GM19397 (cell line): ENCODE measurements at regions not wholly inside any gene's neighbourhood (a gene's known extent, or its start where the extent isn't known, plus 50 kb on each side); places are given as distances from the start of the nearest gene placed in this dataset.
"Not testable (repeated sequence)": the region's sequence is repeated elsewhere in the genome, so short reads cannot be mapped to it uniquely, and the experiment has no call there.

Experiments
- ATAC-seq: cut with Tn5 transposase; IDR thresholded peaks from one replicate; pipeline ENCODE4 v1.9.1; 2021; ENCODE audit warnings: mild to moderate bottlenecking, moderate library complexity; ENCODE audit not compliant: unreplicated experiment

DNA sequence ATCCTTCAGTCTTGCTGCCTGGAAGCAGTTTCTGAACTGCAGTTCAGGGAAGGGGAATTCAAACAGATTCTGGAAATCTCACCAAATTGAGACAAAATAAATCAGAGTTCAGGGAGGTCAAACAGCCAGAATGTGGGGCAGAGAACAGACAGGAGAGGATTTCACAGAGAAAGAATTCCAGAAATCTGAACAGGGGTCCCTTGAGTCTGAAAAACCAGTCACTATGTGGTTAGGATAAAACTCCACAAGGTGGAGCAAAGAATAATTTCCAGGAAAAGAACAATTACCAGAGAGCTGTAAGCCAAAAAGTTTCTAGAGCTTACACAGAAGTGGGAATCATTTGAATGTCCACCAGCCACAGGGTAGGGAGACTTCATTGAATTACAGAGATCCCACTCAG lies 84.7 kb downstream of the URB2 start:
- no peak for ATAC-seq

DNA sequence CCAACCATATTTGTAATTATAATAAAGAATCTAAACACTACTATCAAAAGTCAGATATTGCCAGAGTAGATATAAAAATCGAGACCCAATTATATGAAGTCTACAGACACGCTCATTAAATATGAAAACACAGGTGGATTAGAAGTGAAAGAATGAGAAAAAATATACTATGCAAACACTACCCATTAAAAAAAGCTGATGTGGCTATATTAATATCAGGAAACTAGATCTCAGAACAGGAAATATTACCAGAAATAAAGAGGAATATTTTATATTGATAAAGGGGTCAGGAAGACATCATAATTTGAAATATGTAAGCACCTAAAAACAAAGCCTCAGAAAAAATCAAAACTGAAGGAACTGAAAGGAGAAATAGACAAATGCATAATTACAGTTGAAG lies 88.3 kb downstream of the URB2 start:
- no peak for ATAC-seq

DNA sequence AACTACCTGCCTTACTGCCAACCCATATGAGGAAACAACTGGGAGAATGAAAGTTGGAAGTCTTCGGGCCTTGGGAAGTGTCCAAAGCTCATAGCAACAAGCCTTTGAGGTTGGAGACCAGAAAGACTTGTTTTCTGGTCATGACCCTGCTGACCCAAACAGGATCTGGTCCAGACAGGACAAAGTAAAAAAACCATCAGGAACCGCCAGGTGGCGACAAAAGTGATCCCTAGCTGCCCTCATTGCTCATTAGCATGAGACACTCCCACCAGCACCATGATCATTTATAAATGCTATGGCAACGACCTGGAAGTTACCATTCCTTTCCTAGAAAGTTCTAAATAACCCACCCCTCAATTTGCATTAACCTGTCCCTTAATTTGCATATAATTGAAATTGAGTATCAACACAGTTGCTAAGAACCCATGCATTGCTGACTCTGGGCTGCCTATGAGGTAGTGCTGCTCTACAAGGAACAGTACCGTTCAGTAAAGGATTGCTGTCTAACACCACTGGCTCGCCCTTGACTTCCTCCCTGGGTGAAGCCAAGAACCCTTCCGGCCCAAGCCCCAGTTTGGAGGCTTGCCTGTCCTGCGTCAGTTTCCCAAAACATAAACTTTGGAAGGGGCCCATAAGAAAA lies 89.0 kb downstream of the URB2 start:
- no peak for ATAC-seq

DNA sequence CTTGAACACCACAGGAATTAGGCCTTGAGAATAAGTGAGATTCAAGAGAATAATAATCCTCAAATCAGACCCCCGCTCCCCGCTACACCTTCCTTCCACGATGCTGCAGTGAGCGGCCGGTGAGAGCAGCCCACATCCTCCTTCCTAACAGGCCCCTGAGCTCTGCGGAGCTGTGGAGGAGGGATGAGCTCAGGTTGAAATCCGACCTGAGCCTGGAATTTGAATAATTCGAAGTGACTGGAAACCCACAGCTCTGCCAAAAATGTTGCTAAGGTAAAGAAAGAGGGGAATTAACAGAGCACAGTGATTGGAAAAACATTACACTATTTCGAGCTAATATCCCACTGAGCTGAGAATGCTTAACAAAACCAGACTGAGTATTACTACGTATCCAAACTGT lies 90.0 kb downstream of the URB2 start:
- no peak for ATAC-seq

DNA sequence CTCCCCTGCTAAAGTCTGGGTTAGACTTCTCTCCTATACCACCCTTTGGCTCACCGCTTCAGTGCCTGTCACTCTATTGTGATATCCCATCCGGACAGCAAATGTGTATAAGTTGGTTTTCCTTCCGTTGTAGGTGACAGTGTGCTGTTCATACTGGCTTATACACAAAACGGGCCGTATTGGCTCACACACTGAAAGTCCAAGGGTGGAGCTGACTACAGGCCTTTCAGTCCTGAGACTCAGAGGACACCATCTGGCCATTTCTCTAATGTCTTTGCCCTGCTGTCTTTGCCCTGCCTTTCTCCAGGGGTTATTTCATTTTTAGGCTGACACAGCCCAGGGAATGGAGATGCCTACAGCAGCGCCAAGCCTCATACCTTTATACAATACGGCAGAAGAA lies 90.7 kb downstream of the URB2 start:
- ATAC-seq = no peak

DNA sequence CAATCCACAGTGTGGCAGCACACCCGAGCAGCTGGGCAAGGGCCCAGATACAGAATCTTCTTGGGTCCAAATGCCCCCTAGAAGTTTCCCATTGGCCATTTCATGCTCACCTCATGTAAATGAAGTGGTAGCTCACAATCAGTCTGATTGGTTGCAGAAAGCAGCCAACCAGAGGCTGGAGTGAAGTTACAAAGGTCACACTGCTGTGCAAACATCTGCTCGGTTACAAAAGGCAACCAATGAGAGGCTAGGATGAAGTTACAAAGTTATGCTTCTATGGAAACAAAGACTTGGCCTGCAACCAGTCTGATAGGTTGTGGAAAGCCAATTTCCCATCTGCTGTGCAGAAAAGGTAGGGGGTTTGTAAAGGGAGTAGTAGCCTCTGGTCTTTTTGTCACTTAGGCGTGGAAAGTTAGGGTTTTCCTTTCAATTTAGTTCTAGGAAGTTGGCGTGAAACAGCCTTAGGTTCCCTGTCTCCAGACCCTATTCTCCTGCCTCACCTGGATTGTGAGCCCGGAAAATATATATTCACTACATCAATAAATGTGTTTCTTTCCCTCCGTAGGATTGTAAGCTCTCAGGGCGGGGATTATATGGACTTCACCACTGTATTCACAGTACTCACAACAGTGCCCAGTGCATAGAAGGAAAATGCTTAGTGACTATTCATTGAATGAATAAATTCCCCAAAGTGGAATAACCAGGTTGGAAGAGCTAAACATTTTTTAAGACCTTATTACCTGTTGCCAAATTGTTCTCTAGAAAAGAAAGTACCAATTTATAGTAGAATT lies 91.9 kb downstream of the URB2 start:
- ATAC-seq = no peak

DNA sequence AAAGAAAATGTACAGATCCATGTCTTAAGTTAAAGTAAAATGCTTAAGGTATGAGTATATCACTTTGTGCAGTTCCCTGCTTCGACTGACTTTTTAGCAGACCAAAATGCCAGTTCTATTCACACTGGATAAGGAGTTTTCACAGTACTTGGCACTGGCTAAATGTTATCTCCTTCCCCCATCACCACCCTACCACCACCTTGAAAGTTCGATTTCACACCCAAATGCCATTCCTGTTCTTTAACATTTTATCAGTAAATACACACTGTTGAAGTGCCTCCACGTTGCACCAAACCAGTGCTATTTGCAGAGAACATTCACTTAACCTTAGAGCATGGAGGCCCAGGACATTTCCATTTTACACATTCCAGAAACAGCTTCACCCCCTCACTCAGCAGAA lies 100.0 kb downstream of the URB2 start:
- ATAC-seq = no peak

DNA sequence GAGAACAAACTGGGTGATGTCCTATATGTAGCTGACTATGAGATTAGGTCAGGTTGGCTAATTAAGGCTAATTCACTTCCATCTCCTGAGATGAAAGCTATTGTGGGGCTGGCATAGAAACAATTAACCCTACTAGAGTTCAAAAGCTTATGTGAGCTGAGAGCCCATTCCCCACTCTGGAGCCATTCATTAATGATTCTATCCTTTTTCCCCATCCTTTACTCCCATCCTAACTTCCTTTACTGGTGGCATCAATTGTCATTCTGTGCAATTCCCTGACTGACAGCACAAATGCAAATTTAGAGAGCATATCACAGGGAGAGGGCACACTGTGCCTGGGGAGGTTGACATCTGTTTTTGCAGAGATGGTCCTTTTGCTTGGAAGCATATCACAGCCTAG lies 103.9 kb downstream of the URB2 start:
- no peak for ATAC-seq

DNA sequence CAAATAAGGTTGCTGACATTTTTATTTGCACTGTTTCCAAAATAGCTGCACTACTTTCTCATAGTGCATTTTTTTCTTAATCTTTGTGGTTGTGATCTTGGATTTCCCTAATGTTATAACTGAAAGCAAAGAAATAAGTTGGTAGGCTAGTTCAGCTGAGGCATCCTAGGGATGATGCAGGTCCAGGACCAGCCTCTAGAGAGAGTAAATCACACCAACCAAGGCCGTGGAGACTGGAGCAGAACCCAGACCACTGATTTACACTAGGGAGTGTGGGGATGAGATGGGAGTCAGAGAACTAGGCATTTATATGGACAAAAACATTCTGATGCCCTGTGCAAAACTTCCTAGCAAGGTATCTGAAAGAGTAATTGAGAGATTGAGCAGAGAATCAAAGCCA lies 104.5 kb downstream of the URB2 start:
- ATAC-seq = no peak

DNA sequence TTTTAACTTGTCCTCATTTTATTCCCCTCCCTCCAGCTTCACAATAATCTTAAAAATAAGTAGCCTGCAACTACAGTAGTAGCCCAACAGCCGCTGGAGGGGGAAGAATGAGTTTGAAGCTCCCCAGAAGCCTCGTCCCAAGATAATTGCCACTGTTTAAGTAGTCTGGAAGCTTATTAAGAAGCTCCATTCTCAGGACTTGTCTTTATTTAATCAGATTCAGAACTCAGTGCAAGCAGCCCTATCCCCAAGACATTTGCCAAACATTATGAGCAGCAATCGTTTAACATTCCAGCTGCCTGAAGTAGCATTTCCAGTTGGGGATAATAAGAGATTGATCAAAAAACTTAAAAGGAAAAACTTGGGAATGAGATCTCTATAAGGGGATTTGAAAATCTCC lies 106.0 kb downstream of the URB2 start:
- no peak for ATAC-seq

DNA sequence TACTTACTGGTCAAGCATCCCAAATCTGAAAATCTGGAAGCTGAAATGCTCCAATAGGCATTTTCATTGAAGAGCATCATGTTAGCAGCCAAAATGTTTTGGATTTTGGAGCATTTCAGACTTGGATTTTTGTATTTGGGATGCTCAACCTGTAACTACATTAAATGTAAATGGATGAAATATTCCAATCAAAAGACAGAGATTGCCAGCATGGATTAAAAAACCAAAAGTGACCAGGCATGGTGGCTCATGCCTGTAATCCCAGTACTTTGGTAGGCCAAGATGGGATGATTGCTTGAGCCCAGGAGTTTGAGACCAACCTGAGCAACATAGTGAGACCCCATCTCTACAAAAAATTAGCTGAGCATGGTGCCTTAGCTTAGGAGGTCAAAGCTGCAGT lies 110.3 kb downstream of the URB2 start:
- no peak for ATAC-seq

DNA sequence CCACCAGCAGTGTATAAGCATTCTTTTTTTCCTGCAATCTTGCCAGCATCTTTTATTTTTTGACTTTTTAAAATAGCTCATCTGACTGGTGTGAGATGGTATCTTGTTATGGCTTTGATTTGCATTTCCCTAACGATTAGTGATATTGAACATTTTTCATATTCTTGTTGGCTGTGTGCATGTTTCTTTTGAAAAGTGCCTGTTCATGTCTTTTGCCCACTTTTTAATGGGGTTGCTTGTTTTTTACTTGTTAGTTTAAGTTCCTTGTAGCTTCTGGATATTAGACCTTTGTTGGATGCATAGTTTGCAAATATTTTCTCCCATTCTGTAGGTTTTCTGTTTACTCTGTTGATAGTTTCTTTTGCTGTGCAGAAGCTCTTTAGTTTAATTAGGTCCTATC lies 116.6 kb downstream of the URB2 start:
- ATAC-seq = not testable (repeated sequence)

DNA sequence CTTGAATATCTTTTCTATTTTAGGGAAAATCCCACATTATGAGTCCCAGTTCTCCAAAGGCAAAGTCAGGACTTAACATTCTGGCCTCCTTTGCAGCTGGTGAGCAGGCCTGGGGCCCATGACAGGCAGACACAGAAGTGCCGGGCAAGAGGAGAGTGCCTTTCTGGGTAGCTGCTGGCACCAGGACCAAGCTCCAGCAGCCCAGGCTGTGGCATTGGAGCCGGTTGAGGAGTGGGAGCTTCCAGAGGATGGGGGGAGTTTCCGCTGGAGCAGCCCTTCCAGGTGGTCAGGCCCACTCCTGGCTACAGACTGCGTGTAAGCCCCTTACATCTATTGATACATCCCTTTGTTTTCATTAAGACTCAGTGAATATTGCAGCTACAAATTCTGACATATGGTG lies 123.9 kb downstream of the URB2 start:
- no peak for ATAC-seq

DNA sequence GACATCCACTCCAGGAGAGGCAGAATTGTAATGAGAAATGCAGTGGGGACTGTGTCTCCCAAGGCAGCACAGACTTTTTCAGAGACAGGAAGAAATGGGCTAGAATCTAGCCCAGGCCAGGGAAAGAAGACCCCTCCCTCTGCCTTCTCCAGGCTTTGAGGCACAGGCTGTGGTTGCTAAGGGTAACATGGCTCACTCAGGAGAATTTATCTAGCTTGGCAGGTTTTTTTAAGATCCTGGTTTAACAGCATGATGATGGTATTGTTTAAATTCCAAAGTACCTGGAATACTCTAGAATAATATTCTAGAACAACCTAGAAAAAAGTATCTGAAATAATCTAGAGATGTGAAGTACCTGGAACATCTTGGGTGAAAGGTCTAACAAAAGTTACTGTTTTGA lies 125.6 kb downstream of the URB2 start:
- ATAC-seq = no peak

DNA sequence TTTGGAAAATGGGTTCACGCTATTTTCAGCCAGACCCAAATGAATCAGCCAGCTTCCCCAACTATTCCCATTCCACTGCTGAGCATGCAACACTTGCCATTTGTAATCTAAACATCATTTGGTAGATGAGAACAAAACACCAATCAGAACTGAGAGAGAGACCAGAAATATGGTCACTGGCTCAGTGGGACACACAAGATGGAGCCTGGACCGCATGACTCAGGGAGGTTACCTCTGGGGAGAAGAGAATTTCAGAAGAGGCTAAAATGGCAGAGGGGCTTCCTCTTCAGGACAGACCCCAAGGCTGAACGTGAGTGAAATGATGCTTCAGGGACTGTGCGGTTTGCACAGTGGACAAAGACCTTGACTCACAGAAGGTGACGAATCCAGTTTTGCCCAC lies 126.6 kb downstream of the URB2 start:
- ATAC-seq = no peak

DNA sequence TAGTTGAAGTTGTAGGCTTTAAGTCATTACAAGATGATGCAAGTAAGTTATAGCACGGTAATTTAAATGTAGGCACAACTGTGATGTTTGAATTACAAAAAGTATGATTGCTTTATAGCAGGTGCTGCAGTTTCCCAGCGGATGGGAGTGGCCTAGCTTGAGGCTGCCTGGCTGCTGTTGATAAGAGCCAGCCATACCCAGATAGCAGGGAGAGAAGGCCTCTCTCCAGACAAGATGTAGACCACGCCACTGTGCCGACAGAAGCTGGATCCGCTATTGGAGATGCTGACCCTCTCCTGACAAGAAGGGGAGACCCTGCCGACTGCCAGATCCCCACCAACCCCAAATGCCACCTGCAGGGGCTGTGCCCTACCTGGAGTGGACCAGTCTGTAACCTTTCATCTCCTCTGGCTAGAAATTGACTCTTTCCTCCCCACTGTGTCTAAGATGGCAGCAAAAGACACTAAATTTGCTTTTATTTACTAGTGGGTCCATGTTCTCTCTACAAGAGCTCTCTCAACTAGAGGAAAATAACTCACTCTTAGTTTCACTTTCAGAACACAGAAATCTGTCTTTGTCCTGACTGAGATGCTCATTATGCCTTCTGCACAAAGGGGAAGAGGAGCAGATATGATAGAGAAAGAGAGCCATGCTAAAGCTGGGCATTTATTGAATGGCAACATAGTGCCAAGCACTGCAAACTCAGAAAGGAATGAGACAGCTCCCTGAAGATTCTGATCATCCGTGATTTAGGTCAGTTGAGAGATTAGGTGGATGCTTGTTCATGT lies 127.9 kb downstream of the URB2 start:
- ATAC-seq = no peak

DNA sequence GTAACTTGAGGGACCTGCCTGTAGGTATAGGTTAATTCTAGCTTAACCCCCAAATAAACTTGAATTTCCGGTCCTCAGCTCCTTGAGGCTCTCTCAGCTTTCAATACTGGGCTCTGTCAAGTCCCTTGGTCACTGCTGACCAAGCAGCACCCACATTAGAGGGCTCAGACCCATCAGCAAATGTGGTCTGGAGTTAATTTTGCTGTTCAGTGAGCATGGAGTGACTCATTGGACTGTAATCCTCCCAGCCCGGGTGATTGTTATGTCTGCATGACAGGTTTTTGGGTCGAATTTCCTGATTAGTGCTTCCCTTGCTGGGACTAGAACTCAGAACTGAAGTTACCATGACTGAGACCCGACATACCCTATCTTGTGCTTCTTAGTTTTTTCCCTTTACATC lies 130.6 kb downstream of the URB2 start:
- no peak for ATAC-seq

DNA sequence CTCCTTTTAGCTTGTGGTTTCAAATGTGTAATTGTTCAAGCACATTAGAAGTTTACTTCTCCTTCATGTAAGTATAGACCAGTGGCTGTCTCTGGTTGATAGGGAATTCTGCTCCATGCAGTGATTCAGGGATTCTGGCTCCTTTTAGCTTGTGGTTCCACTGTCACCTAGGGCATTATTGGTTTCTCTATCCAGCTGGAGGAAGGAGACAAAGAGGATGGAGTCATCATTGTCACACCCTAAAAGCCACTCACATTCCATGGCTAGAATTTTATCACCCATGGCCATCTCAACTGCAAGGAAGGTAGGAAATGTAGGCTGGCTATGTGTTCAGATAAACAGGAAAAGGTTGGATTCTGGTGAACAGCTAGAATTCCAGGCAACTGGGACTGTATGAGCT lies 131.2 kb downstream of the URB2 start:
- no peak for ATAC-seq

DNA sequence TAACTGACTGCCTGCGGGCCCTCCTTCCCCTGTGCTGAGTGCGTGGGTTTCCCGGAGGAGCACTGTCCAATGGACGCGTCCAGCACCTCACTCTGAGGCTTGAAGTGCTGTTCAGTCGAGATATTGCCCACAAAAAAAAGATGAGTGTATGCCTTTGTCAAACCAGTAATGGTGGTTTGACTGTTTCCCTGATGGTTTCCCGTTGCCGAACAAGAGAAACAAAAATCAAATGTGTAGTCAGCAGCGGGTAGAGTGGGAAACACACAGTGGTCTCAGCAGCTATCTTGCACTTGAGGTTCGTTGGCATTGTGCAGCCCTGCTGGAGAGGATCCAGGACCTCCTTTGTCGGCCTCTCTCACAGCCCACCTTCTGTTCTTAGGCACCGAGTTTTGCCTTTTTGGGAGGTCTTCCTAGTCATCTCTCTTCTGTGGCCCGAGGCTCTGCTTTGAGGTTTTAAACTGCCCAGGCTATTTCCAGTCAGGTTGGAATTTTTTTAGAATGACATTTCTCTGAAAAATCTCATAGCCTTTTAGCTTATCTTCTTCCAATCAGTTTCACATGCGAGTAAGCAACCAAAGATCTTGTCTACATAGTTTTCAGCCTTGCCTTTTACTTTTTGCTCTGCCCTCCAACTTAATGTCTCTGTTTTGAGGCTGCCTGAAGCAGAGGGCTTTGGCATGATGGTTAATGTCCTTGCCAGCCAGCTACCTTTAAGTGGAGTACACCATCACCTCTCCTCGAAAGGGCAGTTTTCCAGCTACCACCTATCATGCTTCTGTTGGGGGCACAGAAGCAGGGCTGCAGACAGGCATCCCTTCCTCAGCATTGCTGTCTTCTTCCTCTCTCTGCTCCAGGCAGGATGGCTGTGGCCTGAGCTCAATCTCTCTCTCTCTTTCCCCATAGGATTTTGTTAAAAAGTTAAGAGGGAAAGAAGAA lies 132.3 kb downstream of the URB2 start:
- ATAC-seq = no peak

DNA sequence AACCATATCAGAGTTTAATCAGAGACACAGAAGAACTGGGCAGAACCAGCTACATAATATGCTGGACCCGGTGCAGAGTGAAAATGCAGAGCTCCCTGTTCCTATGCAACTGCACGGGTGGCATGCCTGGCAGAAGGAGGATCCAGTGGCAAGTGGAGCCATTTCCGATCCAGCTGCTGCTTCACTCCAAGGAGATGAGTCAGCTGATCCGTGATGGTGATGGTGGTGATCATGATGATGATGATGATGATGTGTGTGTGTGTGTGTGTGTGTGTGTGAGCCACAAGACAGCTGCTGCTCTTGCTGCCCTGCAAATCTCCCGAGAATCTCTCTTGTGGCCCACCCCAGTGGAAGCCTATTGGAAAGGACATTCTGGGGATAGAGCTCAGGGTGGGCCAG lies 133.0 kb downstream of the URB2 start:
- no peak for ATAC-seq

DNA sequence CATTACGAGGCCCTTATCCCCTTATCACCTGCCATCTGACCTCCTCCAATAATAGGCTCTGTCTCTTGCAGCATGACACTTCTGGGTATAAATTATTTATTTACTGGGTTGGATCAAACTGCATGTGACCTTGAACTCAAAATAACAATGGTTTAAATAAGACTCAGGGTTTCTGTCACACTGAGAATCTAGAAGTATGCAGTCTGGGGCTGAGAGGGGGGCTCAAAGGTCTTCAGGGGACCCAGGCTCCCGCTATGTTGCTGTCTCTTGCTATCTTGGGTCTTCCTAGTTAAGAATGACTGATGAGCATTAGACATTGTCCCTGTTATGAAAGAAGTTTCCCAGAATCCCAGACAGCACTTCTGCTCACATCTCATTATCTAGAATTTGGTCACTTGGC lies 133.5 kb downstream of the URB2 start:
- no peak for ATAC-seq
